Upper lobe of right lung (tissue), 1 donor: ENCODE measurements at regions not wholly inside any gene's neighbourhood (a gene's known extent, or its start where the extent isn't known, plus 50 kb on each side); places are given as distances from the start of the nearest gene placed in this dataset.

Source experiments
- ATAC-seq: fragments of 200-7000 bp; cut with Tn5 transposase; one replicate; pipeline ENCODE4 v1.9.1; 2020; ENCODE audit warnings: mild to moderate bottlenecking, moderate library complexity
- DNase-seq: peaks from one replicate; pipeline ENCODE4 v3.0.0-alpha.2; 2020
- H3K27ac ChIP-seq: fragments of 200-600 bp; one replicate; pipeline ENCODE4 v1.8.0; 2022
- H3K27me3 ChIP-seq: fragments of 200-600 bp; one replicate; pipeline ENCODE4 v1.8.0; 2022; ENCODE audit warnings: mild to moderate bottlenecking
- H3K36me3 ChIP-seq: fragments of 200-600 bp; one replicate; pipeline ENCODE4 v1.8.0; 2022
- H3K4me1 ChIP-seq: fragments of 200-600 bp; one replicate; pipeline ENCODE4 v1.8.0; 2022
- H3K4me3 ChIP-seq: fragments of 200-600 bp; one replicate; pipeline ENCODE4 v1.8.0; 2022; ENCODE audit warnings: mild to moderate bottlenecking
- H3K9me3 ChIP-seq: fragments of 200-600 bp; one replicate; pipeline ENCODE4 v1.8.0; 2022
- intact Hi-C: fragments of 100-400 bp; cut with DNase I; formaldehyde crosslinking; loops from one replicate; pipeline ENCODE4 v1.11.0; 2022
- TF ChIP-seq, protein P1 (sequence below): fragments of 200-600 bp; IDR thresholded peaks from one replicate; pipeline ENCODE4 v1.8.0; 2022; ENCODE audit warnings: antibody characterized with exemption
- donor health status: DM: no; HTN: yes; CAD: no; lungs with severe emphysema.

DNA sequence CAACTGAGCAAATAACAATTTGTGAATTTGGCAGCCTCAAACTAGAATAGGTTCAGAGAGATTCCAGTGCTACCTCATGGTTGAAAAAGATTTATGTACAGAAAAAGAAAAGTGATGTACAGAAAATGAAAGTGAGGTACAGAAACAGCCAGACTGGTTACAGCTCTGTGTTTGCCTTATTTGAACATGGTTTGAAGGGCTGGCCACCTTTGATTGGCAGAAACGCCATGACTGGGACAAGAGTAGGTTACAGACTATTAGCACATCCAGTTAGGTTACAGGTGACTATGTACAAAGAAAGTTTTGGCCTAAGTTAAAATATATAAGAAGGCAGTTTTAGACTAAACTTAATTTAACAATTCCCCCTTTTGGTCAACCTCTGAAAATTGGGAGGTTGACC, 309.4 kb downstream of the BTG1 start:
- no peaks in the 10 kb centered on the region for H3K27me3 ChIP-seq
- no peaks in the 10 kb centered on the region for H3K9me3 ChIP-seq
- intact Hi-C loops: no loop called here
- ATAC-seq (no peak), DNase-seq (no peak)
- H3K27ac ChIP-seq: no peak overlapping the region
- no peaks in the 10 kb centered on the region for H3K36me3 ChIP-seq
- H3K4me1 ChIP-seq: no peaks in the 10 kb centered on the region
- TF ChIP-seq, protein P1, sequence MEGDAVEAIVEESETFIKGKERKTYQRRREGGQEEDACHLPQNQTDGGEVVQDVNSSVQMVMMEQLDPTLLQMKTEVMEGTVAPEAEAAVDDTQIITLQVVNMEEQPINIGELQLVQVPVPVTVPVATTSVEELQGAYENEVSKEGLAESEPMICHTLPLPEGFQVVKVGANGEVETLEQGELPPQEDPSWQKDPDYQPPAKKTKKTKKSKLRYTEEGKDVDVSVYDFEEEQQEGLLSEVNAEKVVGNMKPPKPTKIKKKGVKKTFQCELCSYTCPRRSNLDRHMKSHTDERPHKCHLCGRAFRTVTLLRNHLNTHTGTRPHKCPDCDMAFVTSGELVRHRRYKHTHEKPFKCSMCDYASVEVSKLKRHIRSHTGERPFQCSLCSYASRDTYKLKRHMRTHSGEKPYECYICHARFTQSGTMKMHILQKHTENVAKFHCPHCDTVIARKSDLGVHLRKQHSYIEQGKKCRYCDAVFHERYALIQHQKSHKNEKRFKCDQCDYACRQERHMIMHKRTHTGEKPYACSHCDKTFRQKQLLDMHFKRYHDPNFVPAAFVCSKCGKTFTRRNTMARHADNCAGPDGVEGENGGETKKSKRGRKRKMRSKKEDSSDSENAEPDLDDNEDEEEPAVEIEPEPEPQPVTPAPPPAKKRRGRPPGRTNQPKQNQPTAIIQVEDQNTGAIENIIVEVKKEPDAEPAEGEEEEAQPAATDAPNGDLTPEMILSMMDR: no peak
- H3K4me3 ChIP-seq: no peak overlapping the region

DNA sequence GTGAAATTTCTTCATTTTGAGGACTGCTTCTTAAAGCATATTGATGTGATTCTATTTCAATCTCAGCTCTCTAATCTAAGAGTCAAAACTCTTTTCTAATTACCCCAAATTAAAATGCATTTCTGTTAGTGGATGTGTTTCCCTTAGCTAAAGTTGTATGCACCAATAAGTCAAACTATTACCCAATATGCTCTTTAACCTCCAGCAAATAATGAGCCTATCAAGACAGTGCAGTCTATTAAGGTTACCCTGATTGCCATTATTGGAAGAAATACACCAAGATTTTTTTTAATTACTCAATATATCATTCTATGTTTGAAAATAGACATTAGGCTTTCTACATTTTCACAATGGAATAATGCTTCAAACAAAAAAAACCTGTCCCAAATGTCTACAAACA, 310.0 kb downstream of the BTG1 start:
- no peak overlapping the region for H3K4me3 ChIP-seq

DNA sequence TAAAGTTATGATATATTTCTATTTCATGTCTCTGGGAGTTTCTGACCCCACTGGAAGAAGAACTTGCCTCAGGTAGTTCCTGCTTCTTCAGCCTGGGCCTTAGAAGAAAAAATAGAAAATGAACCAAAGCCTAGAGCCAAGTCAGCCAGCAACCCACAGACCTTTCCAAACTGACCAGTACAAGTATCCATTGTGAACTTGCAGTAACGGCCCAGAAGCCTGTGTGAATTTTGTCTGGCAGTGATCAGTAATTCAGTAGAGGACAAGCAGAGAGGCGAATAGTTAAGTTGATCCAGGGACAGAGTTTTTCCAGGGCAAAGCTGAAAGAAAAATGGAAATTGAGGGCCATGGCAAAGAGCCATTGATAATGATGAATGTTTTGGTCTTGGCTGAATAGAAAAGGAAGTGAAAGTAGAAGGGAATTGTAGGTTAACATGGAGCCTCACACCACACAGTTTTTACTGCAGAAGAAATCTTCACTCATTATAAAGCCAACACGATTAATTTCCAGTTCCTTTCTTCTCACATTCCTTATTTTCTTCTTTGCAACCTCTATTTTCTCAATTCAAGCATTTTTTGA, 311.8 kb downstream of the BTG1 start:
- intact Hi-C loops: no loop called here
- no peak for DNase-seq
- Histone ChIP-seq H3K9me3 (no peaks in the 10 kb centered on the region), H3K4me1 (no peaks in the 10 kb centered on the region), H3K27me3 (no peaks in the 10 kb centered on the region), H3K36me3 (no peaks in the 10 kb centered on the region), H3K4me3 (no peak overlapping the region), H3K27ac (no peak overlapping the region)
- ATAC-seq: no peak
- TF ChIP-seq, protein P1: no peak

More for the DNA sequence above, 310.0 kb downstream of the BTG1 start:
- TF ChIP-seq, protein P1: no peak
- Histone ChIP-seq H3K36me3 (no peaks in the 10 kb centered on the region), H3K9me3 (no peaks in the 10 kb centered on the region), H3K4me1 (no peaks in the 10 kb centered on the region), H3K27ac (no peak overlapping the region), H3K27me3 (no peaks in the 10 kb centered on the region)
- ATAC-seq (no peak), DNase-seq (no peak)
- intact Hi-C loops: no loop called here

DNA sequence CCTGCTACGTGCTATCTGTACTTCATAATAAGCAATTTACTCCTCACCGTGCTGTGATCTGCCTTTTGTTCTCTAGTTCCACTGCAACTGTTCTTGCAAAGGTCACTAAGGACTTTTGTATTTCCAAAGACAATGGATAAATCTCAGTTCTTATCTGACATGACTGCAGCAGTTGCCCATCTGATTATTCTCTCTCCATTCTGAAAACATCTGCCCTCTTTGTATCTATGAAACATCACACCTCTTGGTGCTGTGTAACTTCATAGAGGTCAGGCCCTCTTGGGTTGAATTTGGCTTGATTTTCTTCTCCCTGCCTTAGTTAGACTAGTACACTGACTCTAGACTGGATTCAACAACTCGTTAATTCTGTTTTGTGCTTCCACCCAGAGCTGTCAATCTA, 319.6 kb downstream of the BTG1 start:
- TF ChIP-seq, protein P1: no peak
- H3K27ac ChIP-seq: no peak overlapping the region
- H3K9me3 ChIP-seq: no peaks in the 10 kb centered on the region
- H3K36me3 ChIP-seq: no peaks in the 10 kb centered on the region
- ATAC-seq (no peak), DNase-seq (no peak)
- no peaks in the 10 kb centered on the region for H3K4me1 ChIP-seq
- intact Hi-C loops: no loop called here
- H3K4me3 ChIP-seq: no peak overlapping the region
- H3K27me3 ChIP-seq: no peaks in the 10 kb centered on the region

DNA sequence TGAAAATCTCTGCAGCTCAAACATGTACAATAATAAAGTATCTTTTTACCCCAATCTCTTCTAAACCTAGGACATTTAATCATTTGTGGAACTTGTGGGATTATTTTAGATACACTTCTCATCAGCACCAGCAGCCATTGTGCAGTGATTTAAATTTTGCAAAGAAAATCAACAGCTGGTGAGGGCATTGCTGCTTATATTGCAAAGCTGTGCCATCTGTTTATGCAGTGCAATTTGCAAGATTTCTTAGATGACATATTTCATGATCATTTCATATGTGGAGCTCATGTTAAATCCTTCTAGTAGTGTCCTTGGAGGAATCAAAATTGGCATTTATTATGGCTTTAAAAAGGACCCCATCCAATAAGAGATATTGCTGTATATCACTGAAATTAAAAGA, 320.7 kb downstream of the BTG1 start:
- DNase-seq (no peak), ATAC-seq (no peak)
- H3K4me3 ChIP-seq: no peak overlapping the region
- TF ChIP-seq, protein P1: no peak
- no peak overlapping the region for H3K27ac ChIP-seq
- H3K27me3 ChIP-seq: no peaks in the 10 kb centered on the region
- H3K36me3 ChIP-seq: no peaks in the 10 kb centered on the region
- no peaks in the 10 kb centered on the region for H3K9me3 ChIP-seq
- H3K4me1 ChIP-seq: no peaks in the 10 kb centered on the region
- intact Hi-C loops: no loop called here

DNA sequence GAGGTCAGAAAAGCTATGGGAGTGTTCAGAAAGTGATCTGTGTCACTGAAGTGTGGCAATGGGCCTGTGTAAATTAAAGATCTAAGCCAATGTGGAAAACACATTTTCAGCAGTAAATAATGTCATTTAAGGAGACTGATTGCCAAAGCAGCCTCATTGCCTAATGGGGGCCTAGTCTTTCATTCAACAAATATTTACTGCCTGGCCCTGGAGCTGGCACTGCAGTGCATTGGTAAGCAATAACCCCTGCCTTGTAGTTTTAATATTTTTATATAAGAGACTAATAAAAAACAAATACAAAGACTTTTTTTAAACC, 326.6 kb downstream of the BTG1 start:
- intact Hi-C loops: no loop called here
- Histone ChIP-seq H3K4me1 (no peaks in the 10 kb centered on the region), H3K36me3 (no peaks in the 10 kb centered on the region), H3K9me3 (no peaks in the 10 kb centered on the region), H3K4me3 (no peak overlapping the region), H3K27ac (no peak overlapping the region), H3K27me3 (no peaks in the 10 kb centered on the region)
- ATAC-seq: peak; percentile 52
- TF ChIP-seq, protein P1: no peak
- DNase-seq: no peak
